C4-2B (cell line): ENCODE measurements at regions not wholly inside any gene's neighbourhood (a gene's known extent, or its start where the extent isn't known, plus 50 kb on each side); places are given as distances from the start of the nearest gene placed in this dataset.

Experiments used
- CTCF ChIP-seq: fragments of 450-650 bp; conservative IDR thresholded peaks from 2 replicates; pipeline ENCODE4 v1.5.1; 2017; ENCODE audit warnings: mild to moderate bottlenecking
- ZFX ChIP-seq: fragments of 450-650 bp; IDR thresholded peaks from 2 replicates; pipeline ENCODE4 v1.6.1; 2017

GRCh38 chr2:204260901-204261300 lies 284.4 kb upstream of the PARD3B start:
- no peak for TF ChIP-seq CTCF
- TF ChIP-seq ZFX: no peak
